Umbilical cord (tissue), 1 donor: ENCODE measurements at regions not wholly inside any gene's neighbourhood (a gene's known extent, or its start where the extent isn't known, plus 50 kb on each side); places are given as distances from the start of the nearest gene placed in this dataset.

Source experiments
- DNase-seq: peaks from one replicate; pipeline ENCODE4 v3.0.0-alpha.2; 2015; ENCODE audit warnings: low spot score

DNA sequence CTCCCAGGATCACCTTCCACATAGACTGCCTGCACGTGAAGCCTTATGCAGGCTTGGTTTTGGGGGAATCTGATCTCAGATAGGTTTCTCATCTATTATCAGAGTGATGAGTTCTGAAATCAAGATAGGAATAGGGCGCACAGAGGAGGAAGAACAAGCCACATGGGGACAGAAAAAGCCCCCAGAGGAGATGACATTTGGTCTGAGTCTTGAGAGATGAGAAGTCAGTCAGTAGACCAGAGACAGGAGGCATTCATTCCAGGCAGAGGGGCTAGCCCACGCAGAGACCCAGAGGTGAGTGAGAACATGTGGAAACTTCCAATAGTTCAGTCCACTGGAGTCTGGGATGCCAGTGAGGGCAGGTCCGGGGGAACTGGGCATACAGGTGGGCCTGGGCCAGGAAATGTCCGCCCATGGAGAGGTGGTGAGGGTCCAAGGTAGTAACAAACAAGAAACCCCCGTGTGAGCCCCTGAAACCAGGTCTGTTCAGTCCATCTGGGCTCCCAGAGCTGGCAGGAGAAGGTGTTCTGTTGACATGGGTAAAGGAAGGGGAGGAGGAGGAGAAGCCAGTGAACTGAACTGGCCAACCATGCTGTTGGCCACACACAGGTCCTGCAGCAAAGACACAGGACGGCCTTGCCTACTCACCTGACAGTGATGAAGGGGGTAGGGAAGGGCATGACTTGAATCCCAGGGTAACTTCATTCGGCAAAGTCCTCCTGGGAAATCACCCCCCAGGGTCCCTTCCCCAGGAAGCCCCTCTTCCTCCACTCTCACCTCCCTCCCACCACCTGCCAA, 69.3 kb upstream of the SMNDC1 start:
- DNase-seq, result no peak

DNA sequence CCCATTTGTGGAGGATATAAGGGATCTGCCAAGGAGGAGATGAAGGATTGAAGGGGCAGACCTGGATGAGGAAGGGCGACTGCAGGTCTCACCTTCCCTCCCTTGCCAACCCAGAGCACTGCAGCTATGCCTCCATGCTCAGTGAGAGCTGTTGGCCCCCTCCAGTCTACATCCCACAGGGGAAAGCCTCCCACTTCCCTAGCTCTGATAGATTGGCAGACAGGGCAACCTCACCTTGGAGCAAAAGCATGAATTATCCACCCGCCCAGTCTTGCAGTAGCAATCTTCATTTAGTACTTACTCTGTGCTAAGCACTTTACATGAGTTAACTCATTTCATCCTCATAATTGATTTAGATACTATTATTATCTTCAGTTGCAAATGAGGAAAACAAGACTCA, 70.4 kb upstream of the SMNDC1 start:
- no peak for DNase-seq

DNA sequence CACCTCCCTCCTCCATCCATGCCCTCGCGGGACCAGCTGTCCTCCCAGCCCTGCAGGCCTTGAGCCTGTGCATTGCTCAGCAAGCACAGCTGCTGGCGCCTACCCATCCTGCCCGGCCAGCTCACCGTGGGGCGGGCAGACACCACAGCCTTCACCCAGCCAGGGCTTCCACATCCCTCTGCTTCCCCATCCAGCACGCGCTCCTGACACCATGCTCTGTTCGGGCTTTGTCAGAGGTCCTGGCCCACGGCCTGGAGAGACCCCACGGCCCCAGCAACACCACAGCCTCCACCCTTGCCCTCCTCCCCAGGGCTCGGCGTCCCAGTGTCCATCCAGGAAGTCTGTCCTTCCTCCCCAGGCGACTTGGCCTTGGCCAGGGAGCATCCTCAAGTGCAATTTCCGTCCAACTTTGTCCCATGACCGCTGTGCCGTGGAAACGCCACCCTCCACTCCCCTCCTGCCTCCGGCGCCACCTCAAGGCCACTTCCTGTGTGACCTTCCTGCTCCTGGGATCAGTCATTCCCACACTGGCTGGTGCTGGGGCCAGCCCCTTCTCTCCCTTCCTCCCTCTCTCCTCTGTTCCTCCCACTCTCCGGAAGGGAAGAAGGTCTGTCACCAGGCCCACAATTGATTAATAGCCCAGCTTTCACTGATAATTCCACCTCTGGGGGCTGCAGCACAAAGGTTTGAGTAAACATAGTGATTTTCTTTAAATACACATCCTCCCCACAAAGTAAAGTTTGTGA, 71.5 kb upstream of the SMNDC1 start:
- no peak for DNase-seq

DNA sequence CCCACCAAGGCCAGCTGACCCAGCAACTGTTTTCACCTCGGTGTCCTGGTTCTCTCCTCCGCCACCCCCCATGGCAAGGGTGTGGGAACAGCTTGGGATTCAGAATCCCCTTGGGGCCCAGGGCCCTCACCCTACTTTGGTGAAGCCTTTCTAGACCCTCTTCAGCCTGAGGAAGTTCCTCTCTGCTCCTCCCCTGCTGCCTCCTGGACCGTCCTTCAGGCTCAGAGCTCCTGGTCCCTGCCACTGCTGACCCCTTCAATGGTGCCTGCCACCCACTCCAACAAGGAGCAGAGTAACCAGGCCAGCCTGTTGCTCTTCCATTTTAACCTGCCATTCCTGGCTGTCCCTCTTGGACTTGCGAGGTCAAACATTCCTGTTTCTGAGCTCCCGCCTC, 72.0 kb upstream of the SMNDC1 start:
- no peak for DNase-seq

DNA sequence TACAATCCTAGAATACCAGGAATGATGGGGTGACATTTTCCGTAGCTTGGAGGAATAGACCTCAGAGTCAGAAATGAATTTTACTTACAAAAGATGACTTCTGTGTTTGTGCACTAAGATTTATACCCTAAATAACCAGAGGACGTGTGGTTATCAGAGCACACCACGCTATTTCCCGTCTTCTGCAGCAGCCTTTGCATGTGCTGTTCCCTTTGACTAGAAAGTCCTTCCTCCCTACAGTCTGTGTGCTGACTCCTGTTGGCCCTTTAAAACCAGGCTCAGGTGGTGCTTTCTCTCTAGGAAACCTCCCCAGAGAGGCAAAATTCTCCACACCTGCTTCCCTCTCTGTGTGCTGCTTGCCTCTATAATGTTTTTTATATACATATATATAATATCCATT, 73.3 kb upstream of the SMNDC1 start:
- no peak for DNase-seq

DNA sequence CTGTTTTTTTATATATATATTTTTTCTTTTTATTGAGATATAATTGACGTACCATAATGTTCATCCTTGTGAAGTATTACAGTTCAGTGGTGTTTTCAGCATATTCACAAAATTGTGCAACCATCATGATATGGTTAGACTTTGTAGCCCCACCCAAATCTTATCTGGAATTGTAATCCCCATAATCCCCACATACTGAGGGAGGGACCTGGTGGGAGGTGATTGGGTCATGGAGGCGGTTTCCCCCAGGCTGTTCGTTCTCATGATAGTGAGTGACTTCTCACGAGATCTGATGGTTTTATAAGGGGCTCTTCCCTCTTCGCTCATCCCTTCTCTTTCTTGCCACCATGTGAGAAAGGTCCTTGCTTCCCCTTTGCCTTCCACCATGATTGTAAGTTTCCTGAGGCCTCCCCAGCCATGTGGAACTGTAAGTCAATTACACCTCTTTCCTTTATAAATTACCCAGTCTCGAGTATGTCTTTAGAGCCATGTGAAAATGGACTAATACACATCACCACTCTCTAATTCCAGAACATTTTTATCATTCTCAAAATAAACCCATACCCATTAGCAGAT, 73.9 kb upstream of the SMNDC1 start:
- no peak for DNase-seq

DNA sequence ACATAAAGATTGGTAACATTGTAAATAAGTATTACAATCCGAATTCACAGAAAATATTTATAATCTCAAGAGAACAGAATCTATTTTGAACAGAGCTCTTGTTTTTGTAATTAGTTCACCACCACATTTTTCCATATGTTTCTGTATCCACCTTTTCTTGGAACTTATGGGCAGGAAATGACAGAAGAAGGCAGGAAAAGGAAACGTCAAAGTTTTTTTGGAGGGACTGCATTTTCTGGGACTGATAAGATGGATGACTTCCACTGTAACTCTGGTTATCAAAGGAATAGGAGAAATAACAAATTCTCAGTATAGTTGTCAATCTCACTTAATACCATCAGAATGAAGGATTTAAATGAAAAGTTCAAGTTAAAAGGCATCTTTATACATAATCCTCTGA, 75.1 kb upstream of the SMNDC1 start:
- no peak for DNase-seq

DNA sequence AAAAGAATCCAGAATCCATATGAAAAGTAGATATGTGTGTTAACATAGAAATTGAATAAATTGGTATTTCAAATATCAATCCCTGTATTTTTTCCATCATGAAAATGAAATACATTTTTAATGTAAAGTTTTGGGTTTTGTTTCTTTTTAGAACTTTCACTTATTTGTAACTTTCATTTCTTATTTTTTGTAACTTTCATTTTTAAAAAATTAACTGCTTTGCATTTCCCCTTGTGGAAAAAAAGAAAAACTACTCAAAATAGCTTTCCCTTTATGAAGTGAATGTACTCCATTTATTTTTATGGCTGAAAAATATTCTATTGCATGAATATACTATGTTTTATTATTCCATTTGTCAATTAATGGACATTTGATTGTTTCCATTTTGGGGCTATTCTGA, 75.6 kb upstream of the SMNDC1 start:
- DNase-seq, result no peak

DNA sequence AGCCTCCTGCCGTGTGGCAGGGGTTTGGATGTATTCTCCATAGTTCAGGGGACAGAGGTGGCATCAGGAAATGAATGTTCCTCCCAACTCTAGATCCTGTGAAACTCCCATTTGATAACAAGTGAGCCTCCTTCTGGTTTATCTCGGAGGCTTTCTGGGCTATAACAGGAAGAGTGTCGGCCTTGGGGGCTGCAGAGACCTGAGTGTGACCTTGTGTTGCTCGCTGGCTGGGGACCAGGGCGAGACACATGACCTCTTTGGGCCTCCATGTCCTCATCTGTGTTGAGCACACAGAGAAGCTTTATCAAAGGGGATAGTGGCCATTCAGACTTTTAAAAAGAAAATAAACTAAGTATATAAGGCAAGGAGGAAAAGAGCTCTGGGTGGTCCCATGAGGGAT, 78.0 kb upstream of the SMNDC1 start:
- no peak for DNase-seq

DNA sequence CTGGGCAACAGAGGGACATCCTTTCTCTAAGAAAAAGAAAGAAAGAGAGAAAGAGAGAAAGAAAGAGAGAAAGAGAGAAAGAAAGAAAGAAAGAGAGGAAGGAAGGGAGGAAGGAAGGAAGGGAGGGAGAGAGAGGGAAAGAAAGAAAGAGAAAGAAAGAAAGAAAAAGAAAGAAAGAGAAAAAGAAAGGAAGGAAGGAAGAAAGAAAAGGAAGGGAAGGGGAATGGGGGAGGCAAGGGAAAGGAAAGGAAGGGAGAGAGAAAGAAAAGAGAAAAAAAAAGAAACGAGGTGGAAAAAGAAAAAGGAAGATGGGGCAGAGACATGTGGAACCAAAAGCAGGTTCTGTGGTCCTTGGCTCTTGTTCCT, 82.9 kb upstream of the SMNDC1 start:
- DNase-seq, result no peak

DNA sequence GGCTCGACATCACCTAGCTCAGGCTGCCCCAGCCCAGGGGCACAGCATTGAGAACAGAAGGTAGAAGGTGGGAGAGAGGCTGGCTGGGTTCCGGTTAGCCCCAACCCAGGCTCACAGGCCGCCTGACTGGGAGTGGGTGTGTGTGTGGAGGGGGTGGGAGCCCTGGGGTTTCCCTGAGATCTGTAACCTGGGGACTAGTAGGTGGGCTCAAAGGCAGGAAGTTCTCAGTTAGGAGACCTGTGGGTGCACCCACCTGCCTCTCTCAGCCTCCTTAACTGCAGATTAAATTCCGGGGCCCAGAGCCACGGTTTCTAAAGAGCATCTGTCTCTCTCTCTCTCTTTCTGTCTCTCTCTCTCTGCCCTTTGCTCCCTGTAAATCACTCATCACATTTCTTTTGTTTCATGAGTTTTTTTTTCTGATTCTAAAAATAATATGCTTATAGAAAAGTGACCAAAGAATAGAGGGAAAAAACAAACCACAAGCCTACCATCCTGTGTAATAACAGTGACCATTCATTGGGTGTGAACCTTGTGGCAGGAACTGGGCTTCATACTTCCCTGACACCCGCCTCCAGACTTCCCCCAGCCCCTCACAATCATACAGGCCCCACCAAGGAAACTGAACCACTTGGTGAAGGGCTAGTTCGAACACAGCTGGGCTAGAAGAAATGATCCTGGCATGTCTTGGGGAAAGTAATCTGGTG, 83.4 kb upstream of the SMNDC1 start:
- no peak for DNase-seq

DNA sequence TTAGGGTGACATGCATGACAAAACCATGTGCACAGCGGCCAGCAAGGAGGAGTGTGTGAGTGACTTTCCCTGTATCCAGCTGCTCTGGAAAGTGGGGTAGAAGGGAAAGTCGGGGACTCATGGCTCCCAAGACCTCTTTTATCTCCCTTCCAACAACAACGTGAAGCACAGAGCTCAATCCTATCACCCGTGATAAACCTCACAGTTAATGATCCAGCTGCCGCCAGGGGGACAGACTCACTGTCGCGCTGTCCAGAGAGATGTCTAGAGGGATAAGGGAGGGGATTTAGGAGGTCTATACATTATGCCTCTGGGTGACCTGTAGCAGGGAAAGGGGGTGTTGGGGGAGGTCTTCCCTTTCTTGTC, 84.0 kb upstream of the SMNDC1 start:
- DNase-seq, result no peak

DNA sequence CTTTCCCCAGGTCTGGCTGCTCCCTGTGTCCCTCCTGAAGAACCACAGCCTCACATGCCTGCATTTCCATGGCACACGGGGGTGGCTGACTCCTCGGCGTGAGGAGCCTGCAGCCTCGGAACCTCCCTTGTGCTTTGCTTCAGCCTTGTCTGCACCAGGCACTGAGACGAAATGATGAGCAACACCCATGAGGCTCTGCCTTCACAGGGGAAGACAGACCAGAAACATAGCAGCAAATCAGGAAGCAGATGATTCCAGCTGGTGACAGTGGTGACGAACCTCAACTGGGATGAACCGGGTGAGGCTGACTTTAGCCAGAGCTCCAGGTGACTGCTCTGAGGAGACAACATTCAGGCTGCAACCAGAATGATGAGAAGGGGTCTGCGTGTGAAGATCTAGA, 84.5 kb upstream of the SMNDC1 start:
- peak; percentile 41 for DNase-seq

DNA sequence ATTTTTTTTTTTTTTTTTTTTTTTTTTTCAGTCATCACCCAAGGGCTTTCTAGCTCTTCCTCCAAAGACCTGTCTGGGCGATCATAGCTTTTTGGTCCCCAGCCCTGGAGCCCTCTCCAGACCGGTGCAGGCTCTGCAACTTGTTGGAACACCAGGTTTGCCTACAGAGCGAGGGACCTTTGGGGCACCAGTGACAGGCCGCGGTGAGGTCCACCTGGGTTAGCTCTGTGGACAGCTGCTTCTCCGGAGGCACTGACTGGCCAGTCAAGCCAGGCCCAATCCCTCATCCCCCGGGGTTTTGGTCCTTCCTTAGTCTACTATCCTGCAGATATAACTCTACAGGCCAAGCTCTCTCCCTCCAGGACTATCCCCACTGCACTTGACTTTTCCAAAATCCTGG, 86.8 kb upstream of the SMNDC1 start:
- no peak for DNase-seq

DNA sequence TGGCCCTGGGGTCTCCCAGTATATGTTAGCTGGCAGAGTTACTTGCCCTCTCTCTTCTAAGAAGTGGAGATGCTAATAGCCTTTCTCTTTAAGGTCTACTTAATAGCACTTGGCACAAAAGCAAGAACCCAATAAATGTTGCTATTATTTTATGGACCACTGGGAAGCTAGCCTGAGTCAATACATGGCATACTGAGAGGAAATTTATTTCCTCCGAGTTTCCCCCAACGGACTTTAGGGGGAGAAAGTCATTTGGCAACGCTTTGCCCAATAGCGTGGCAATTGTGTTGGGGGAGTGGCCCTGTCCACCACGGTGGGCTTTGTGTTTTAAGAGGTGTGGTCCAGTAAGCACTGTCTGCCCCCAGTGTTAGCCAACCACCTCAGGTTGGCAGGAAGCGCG, 87.4 kb upstream of the SMNDC1 start:
- DNase-seq, result peak; percentile 43

DNA sequence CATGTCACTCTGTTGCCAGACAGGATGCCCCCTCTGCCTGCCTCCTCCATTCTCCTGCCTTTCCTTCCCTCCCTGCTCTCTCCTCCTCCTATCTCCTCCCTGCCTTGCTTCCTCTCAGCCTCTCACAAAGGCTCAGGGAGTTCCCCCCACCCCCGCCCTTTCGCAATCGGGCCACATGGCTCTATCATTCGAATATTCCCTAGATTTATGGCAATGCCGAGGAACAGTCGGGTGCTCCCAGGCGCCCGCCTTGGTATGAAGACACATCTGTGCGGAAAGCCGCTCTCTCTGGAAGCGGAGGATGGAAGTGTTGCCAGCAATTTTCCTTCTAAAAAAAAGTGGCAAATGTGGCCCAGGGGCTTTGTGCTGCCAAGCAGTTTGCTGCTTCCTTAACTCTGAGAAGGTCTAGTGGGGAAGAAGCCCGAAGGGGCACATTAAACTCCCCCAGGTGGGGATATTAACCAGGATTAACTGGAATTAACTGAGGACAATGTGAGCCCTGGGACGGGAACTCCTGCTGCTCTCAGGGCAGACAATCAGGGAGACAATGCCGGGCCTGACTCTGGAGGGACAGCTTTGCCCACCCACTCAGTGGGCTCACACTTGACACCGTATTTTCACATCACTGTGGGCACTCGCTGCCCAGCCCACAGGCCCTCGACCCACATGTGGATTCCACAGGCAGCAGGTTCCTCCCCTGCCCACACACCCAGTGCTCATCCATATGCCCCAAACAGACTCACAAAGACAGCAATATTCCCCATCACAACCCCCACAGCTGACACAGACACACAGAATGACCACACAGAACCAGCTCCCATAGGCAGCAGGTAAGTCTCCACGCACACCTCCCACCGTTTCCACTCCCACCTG, 88.4 kb upstream of the SMNDC1 start:
- DNase-seq, result peak; percentile 85

DNA sequence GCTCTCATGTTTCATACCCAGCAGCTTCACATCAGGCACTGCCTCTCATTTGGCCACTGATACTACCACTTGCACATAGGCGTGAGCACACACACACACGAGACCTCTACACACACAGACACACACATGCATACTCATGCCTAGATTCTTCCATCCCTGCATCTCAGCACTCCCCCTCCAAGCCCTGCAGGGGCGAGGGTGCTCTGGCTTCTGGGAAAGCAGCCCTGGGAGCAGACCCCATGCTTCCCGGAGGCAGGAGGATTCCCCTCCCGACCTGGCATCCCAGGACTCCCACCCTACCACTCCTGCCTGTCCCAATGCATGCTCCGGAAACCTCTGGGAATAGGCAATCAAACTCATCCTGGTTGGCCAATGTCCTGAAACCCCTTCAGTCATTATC, 89.1 kb upstream of the SMNDC1 start:
- no peak for DNase-seq

DNA sequence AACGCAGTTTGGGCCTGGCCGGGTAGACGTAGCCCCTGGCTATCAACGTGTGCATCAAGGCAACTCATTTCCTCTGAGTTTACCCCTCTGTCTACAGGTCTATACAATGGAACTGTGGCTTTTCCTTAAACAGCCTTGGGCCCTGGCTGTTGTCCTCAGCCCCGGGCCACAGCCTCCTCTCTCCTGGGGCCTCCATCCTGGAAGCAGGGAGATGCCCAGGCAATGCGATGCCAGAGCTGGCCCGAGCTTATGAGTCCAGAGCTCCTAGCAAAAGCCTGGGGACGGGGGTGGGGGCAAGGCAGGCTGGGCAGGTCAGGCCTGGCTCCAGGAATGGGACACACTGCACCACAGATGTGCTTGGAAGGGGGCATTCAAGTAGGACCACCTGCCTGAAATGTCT, 89.6 kb upstream of the SMNDC1 start:
- no peak for DNase-seq

DNA sequence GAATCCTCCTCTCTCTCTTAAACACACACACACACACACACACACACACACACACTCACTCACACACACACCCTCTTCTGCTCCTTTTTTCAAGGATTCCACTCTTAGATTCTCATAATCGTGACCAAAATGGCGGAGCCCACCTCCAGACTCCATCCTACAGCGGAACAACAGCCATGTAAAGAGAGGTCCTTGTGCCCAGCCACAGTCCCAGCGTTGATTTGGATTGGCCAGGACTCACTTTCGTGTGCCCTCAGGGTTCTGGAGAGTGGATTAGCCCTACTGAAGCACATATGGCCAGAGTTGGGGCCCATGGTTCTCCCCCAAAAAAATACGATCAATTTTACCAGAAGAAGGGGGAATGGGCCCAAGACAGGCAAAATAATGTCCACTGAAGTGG, 90.2 kb upstream of the SMNDC1 start:
- DNase-seq, result no peak

DNA sequence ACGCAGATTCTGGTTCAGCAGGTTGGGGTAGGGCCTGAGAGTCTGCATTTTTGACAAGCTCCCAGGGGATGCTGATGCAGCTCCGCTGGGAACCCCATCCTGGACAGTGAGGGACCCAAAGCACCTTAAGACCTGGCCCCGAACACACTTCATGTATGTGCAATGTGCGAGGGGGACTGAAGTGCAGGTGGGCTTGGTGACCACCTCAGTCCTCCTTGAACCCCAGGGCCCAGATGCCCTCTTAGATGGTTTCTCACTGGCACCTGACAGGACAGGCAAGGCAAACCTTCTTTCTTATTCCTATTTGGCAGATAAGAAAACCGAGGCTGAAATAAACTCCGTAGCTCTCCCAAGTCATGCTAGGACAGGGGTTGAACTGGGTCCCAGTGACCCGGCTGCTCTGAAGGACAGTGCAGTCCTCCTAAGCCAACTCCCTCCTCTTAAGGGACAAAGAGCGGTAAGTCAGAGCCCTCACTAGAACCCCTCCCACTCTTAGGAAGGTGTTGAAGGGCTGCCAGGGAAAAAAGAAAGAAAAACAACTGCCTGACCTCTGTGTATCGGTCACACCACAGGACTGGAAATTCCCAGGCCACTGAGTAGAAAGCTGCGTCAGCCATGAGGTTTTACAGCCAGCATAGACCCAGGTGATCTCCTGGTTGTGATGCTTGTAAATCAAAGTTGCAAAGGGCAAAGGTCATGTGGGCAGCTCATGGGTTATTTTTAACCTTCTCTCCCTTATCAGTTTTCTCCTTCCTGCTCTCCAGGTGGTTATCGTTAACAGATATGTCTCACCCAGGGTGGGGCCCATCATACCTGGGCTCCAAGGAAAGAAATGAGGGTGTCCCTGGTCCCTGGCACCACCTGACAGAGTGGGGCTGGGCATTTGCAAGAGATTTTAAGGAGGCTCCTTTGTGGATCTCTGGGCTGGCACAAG, 90.9 kb upstream of the SMNDC1 start:
- DNase-seq, result peak; percentile 51

DNA sequence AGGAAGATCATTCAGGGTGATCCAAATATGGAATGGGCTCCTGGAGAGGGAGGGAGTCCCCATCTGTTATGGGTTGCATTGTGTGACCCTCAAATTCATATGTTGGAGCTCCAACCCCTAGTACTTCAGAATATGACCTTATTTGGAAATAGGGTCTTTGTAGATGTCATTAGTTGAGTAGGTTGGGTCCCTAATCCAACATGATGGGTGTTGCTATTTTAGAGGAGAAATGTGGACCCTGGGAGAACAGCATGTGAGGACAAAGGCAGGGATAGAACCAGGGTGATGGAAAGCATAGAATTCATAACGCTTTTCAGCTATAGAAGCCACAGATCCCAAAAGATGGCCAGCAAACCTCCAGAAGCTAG, 91.5 kb upstream of the SMNDC1 start:
- no peak for DNase-seq
